Cerebellar cortex (tissue), 1 donor: ENCODE measurements at regions not wholly inside any gene's neighbourhood (a gene's known extent, or its start where the extent isn't known, plus 50 kb on each side); places are given as distances from the start of the nearest gene placed in this dataset.

ENCODE experiments used
- DNase-seq: peaks from one replicate; pipeline ENCODE4 v3.0.0-alpha.2; 2015; ENCODE audit warnings: low spot score

DNA sequence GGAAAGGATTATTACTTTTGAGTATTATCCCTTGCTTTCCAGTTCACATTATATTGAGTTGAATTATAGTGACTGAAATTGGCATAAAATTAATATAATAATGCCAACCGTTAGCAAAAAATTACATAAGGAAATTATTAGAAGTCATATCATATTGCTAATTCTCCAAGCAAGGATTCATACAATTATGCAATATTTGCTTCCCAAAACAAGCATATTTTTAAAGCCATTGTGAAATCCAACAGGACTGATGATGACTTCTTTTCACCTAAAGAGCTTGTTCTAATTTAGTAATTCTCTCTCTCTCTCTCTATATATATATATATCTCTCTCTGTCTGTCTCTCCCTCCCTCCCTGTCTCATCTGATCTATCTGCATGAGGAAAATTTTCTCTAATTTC is 283.5 kb downstream of the DSEL start:
- no peak for DNase-seq

DNA sequence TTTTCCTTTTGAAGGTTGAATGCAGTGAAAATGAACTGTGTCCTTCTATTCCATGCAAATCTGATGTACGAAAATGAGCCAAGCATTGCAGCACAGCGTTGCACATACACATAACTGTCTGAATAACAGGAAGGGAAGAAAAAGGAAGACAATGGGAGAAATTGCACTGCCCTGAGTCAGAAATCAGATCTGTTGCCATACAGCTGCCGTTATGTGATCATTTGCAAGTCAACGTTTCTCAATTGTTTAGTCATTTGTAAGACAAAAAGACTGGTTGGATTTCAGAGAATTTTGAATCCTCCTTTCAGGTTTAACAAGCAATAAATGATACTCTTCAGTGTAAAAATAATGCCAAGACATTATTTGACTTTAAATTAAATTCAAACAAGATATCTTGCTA is 284.1 kb downstream of the DSEL start:
- DNase-seq: no peak

DNA sequence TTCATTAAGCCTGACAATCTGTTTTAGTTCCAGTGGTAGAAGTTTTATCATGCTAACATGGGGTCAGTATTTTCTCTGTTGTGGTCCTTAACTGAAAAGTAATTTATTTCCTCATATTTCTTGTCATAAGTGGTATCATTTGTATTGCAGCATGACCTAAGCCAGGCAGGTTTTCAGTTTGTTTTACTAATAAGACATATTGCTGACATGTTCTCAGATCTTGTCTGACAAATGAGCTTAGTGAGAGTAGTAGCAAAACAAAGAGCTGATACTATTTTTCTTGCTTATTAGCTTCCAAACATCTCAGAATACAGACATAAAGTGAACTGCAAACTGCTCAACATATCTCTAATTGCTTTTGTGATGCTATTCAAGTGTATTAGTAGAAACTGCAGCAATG is 293.6 kb downstream of the DSEL start:
- no peak for DNase-seq

DNA sequence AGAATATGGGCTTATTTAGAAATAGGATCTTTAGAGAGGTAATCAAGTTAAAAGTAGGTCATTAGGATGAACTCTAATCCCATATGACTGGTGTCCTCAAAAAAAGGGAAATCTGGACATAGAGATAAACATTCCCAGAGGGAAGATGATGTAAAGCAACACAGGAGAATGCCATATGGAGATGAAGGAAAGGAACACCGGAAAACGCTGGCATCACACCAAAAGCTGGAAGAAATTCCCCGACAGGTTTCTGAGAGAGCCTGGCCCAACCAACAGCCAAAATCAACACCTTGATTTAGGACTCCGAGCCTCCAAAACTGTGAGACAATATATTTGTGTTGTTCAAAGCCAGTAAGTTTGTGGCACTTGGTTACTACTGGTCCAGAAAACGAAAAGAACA is 296.7 kb downstream of the DSEL start:
- DNase-seq: peak; percentile 73

DNA sequence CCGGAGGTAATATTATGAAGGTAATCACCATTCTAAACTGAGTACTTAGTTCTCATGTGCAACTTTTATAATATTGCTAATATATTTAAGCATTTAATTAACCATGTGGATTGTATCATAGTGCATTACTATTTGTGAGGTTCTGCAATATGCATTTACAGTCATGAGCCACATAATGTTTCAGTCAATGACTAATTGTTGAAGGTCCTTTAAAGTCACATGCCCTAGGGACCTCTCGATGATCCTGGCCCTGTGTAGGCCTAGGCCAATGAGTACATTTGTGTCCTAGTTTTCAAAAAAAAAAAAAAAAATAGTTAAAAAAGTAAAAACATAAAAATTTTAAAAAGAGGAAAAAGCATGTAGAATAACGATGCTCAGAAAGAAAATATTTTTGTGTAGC is 298.0 kb downstream of the DSEL start:
- no peak for DNase-seq

DNA sequence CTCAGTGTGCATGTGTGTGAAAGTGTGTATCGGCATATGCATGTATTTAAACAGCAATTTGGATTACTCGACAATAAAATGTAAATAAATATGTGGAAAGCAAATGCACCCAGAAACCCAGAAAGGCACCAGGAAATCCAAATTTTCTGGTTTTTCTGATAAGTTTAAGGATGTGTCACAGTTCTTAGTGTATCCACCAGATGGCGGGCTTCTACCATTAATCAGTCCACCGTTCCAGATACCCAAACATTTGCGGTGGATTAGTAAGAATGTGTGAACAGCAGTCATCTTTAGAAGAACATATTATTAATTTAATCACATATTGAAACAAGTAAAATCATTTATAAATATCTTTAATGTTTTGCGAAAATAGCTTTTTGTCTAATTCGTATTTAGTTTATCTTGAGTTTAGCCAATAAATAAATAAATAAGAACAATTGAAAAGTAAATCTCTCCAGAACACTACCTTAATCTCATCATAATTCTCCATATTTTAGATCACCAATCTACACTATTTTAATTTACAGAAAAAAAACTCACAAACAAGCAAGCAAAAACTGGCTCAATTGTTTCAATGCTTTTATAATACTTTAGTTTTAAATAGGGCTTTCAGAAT is 298.9 kb downstream of the DSEL start:
- peak; percentile 82 for DNase-seq

DNA sequence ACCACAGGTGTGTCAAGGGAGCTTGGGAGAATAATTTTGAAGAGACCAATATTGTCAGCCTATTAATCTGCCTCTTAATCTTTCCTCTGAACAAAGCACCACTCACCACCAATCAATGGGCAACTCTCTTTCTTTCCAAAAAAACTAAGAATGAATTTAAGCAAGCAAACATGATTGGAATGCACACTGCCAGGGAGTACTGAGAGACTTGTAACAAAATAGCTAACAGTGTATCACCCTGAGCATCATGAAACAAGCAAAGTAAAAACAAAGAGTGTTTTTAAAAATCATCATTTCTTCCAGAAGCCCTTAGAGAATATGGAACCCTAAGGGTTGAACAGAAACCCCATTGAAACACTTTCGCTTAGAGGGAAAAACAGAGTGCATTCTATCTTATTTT is 299.7 kb downstream of the DSEL start:
- DNase-seq: no peak

DNA sequence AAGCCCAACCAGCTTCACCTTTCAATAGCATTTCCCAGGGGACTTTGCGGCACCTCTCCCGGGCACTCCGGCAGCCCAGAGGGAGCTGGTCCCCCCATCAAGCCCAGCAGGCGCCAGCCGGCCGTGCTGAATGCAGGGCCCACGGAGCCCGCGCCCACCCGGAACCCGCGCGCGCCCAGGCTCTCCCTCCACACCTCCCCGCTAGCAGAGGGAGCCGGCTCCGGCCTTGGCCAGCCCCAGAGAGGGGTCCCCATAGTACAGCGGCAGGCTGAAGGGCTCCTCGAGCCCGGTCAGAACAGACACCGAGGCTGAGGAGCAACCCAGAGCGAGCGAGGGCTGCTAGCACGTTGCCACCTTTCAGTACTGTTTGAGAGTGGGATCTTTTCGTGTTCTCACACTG is 300.8 kb downstream of the DSEL start:
- no peak for DNase-seq

DNA sequence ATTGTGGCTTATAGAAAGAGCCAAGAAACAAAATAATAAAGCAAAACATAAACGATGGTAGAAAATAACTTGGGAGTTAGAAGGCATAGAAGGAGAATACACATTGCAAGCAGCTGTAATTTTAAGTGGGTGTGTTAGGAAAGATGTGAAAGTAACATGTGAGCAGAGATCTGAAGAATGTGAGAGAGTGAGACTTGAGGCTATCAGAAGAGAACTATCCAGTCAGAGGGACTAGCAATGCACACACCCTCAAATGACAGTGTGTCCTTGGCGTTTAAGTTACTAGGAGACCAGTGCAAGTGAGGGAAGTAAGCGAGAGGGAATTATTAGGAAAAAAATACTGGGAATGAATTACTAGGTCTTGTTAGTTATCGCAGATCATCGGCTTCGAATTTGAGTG is 304.9 kb downstream of the DSEL start:
- DNase-seq: no peak

DNA sequence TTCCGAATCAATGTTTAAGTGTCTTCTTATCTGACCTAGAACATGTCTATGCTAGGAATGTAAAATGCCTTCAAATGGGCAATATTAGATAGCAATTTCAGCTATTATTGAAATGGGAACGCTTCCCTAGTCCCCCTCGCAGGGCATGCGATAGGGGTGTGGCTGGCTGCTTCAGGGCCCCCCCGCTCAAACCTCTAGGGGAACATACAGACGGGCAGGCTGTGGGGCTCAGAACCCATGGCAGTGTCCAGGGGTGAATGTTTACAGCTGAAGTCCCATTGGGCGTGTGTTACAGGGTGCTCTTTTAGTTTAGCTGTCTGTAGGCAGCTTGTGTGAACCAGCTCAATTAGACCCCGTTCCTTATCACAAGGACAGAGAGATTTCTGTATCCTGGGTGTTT is 315.9 kb downstream of the DSEL start:
- DNase-seq: no peak

DNA sequence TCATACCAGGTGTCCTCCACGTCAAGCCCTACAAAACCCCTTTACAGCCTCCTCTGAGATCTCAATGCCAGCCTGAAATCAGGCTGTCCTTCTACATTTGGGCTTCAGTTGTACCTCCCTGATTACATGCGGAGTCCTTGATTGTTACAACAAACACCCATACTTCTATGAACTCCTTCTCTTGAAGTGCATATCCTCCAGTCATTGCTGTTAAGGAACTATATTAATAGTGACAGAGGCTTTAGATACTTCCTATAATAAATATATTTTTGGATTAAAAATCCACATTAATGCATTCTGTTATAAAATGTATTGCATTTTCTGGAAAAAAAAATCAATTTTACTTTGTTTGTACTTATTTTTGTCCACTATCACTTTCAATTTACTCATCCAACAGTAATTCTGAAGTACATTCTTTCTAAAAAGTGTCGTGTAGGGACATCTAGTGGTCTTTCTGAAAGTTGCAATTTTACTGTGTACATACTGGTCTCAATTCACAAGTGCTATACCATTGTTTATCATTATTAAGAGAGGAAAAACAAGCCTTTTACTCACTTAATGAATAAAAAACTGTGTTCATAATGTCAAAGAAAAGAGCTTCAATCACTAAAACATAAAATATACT is 316.4 kb downstream of the DSEL start:
- DNase-seq: peak; percentile 62

DNA sequence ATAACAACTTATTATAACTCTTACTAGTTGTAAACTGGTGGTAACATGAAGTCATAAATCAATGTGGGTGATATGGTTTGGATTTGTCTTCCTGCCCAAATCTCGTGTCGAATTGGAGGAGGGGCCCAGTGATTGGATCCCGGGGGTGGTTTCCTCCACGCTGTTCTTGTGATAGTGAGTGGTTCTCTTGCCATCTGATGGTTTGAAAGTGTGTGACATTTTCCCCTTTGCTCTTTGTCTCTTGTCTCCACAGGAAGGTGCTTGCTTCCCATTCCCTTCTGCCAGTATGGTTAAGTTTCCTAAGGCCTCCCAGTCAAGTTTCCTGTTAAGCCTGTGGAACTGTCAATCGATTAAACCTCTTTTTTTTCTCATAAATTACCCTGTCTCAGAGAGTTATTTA is 321.6 kb downstream of the DSEL start:
- no peak for DNase-seq

DNA sequence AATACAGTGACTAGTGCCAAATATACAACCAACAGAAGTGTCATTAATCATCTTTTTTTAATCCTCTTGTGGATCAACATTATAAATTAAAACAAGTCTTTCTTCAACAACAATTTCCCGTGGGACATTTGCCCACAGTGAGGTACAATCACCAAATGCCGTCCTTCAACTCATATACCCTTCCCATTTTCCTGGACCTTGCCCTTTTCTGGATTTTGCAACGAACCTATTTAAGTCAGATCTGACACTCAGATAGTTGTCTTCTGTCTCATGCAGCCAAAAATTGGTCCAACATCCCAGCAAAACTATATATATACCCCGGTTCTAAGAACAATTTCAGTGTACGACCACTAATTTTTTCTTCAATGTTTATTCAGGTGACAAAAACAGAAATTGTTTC is 324.0 kb downstream of the DSEL start:
- no peak for DNase-seq

DNA sequence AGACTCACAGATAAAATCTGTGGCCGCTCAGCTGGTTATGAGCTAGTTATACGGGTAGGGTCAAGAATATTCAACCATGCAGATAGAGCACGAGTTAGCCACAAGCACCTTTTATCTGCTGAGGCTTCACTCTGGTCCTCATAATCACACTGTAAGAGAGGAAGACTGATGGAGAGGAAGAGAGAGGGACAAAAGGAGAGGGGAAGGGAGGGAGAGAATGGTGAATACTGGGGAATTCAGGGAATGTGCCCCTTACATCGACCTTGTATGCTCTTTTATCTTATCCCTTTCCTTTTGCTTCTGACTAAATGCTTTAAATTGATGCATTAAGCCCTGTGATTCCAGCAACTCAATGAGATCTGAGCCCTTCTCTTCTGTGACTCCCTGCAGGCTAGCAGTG is 333.1 kb downstream of the DSEL start:
- DNase-seq: no peak

DNA sequence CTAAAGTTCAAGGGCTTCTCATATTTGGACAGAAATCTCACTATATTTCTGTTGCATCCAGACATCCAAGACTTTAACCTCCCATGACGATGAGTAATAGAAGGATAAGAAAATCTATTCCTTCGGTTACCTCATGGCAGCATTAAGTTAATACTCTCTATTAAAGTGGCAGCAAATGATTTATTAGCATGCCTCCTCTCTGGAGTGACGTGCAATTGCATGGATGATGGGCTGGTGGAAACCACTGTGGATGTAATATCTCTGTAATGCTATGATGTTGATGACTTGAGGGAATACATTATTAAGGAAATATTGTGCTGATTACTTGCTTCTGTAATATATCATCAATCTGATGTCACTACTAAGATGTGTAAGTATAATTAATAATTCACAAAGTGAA is 336.8 kb downstream of the DSEL start:
- DNase-seq: no peak

DNA sequence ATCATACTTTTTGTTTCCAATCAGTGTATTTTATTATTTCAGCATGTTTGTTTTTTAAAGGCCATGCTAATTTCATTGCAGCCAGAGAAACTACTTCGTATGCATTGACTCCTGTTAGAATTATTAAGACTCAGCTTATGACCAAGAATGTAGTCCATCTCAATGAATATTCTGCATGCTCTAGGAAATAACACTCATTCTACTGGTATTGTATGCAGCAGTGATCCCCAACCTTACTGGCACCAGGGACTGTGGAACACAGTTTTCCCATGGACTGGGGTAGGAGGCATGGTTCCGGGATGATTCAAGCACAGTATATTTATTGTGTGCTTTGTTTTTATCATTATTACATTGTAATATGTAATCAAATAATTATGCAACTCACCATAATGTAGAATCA is 356.9 kb downstream of the DSEL start:
- no peak for DNase-seq

DNA sequence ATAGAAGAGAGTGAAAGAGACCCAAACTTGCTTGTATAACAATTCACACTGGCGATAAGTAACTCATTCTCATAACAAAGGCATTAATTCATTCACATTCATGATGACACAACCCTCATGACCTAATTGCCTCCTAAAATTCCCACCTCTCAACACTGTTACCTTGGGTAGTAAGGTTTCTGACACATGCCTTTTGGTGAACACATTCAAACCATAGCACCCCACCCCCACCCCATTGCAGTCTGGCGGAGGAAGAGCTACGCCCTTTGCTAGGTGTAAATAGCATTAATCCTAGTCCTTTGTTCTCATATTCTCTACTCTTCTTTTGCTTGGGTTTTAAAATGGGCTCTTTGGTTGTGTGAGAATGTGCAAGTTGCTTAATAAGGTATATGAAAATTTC is 361.5 kb downstream of the DSEL start:
- no peak for DNase-seq

DNA sequence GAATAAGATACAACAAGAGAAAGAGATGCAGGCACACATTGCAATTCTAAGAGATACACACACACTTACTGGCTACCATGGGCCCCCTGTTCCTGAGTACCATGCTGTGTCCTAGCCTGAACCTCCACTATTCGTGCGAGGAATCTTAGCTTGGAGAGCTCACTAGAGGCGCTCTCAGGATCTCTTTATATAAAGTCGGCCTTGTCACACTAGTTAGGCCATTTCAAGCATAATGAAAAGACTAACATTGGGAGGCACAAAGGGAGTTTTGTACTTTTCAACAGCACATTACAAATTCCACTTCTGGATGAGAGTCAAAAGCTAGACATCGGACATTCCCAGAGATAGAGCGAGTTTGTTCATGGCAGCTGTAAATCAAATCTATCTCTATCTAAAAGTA is 365.2 kb downstream of the DSEL start:
- peak; percentile 15 for DNase-seq

DNA sequence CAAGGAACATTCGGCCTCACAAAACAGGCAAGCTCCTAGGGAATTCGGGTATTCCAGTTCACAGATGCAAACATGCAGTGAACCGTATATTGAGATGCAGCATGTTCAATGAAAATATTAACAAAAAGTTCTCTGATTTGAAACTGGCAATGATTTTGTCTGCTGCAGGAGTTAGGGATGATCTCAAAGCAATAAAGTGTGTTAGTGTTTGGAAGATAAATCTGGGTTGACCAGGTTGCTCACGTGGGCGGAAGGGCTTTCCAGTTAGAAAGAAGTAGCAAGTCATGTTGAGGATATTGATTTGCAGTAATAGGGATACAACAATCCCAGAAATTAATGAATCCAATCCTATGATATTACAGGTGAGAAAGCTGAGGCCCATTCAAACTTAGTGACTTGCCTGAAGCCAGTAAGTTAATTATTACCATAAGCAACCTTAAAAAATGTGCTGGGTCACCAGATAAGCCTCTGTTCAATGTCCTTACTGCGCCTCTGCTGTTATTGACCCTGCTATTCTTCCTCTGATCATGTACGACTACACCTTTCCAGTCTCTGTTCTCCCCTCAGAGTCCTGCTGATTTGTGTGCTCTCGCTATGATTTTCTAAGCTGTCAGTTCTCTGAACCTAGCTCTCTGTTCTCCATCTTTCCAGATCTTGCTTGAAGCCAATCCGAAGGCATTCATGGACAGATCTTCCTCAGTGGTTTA is 370.8 kb downstream of the DSEL start:
- no peak for DNase-seq

DNA sequence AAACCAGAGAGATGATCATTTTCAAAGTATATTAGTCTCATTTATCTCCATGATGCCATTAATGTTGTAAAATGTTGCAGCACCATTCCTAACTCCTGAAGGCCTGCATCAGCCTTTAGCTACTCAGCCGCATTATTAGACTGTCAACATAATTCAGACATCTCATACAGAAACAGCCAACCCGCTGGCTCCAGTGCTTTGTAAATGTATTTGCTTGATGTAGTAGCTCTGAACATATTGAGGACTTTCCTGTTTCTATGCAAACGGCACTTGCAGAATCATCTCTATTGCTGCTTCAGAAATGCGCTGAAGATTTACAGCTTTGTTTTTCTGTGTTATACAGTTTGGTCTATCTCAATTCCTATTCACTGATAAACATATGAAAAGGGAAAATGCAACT is 372.2 kb downstream of the DSEL start:
- no peak for DNase-seq

DNA sequence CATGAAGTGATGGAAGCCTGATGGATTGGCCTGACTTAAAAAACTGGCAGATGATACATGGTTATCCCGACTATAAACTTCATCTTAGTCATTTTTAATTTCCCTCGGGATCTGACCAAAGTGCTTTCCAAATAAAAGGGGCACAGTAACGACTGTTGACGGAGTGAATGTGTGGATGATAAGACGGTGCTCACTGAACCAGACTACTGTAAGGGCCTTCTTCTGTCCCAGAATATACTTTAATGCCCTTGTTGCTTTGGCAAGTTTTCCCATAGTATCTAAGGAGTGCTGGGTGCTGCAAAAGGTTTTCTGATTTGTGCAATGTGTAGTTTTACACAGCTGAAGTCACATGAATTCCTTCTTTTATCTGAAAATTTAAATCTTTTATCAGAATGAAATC is 373.5 kb downstream of the DSEL start:
- no peak for DNase-seq

DNA sequence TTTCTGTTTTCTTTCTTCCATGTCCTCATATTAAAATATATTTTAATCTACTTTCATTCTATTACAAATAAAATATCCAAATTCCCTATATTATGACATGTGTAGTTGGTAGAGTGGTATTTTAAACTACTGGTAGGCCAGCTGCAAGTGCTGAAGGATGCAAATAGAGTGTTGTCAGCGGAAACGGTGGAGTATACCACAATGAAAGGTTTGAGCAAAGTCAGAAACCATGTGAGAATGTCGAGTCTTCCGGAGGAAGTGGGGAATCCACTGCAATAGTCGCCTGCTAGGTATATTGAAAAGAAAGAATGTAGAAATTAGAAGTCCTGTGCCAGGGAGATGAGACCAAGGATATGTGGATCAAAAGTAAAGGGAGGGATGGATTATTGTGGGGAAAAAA is 373.9 kb downstream of the DSEL start:
- DNase-seq: no peak

DNA sequence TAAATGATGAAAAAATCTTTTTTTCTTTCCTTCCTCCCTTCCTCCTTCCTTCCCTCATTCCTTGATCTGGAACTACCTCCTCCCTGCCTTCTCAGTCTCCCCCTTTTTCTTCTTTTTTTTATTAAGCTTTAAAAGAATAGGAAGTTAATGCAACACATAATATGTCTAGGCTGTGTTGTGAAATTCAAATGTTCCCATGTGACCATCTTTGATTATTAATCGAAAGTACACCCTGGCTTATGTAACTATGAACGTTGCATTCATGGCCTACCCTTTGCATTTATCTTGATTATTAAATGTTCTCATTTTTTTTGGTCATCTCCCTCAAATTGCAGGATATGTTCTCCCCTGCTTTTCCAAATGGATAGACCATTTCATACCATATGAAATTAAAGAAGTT is 376.0 kb downstream of the DSEL start:
- DNase-seq: no peak

DNA sequence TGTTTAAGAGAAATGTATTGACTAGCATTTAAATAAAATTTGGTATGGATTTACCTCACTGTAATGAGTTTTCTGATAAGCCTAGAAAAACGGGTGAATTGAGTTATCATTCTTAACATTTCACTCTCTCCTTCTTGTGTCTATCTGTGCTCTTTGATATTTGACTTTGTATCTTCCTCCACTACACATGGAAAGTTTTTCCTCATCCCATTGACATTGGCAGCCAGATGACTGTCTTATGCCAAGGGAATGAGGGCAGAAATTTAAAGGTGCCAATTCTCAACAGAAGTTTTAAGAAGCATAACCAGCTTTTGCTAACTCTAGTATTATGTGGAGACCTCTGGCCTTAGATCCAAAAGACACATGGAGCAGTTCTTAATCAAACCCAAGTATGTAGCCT is 376.6 kb downstream of the DSEL start:
- DNase-seq: no peak
